Transverse colon (tissue), 4 donors: ENCODE measurements at regions not wholly inside any gene's neighbourhood (a gene's known extent, or its start where the extent isn't known, plus 50 kb on each side); places are given as distances from the start of the nearest gene placed in this dataset.

Experiments used
- EP300 ChIP-seq: sonication (generic); formaldehyde crosslinking; IDR thresholded peaks from one replicate; pipeline ENCODE4 v1.6.1; 2017; ENCODE audit warnings: antibody characterized with exemption, low read depth
- POLR2AphosphoS5 ChIP-seq, 3 donors: sonication (generic); formaldehyde crosslinking; IDR thresholded peaks; one replicate each; pipeline ENCODE4 v1.6.1; 2016; ENCODE audit warnings: antibody characterized with exemption in 3 of 3
- TF ChIP-seq, protein P1 (sequence below), 5 experiments: fragments of 200-600 bp in 3 of 5; fragments of 450-650 bp in 2 of 5; sonication (generic) in 3 of 5; IDR thresholded peaks; 1 replicate in 2 of 5; 2 replicates in 3 of 5; pipeline ENCODE4 v1.5.1; 2016 to 2017; ENCODE audit warnings: antibody characterized with exemption in 5 of 5, inconsistent platforms in 3 of 5, mild to moderate bottlenecking in 2 of 5, moderate library complexity in 1 of 5

DNA sequence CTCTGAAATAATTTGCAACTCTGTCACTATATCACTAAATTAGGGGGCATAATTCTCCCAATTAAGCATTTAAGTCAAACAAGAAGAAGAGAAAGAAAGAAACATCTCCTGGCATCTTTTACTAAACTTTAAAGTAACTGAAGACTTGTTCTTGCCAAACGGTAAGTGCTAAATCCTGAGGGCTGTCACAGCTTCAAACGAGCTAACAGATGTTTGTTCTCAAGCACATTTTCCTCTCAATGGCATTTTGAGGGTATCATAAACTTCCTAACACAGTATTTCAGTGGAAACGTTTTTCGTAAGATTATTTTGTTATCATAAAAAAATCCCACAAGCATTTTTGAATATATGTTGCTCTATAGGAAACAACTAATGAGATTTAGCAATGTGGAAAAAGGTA, 169.5 kb upstream of the TAS2R1 start:
- TF ChIP-seq POLR2AphosphoS5 (IDR thresholded peaks at IDR 0.05): no peak
- TF ChIP-seq, protein P1, sequence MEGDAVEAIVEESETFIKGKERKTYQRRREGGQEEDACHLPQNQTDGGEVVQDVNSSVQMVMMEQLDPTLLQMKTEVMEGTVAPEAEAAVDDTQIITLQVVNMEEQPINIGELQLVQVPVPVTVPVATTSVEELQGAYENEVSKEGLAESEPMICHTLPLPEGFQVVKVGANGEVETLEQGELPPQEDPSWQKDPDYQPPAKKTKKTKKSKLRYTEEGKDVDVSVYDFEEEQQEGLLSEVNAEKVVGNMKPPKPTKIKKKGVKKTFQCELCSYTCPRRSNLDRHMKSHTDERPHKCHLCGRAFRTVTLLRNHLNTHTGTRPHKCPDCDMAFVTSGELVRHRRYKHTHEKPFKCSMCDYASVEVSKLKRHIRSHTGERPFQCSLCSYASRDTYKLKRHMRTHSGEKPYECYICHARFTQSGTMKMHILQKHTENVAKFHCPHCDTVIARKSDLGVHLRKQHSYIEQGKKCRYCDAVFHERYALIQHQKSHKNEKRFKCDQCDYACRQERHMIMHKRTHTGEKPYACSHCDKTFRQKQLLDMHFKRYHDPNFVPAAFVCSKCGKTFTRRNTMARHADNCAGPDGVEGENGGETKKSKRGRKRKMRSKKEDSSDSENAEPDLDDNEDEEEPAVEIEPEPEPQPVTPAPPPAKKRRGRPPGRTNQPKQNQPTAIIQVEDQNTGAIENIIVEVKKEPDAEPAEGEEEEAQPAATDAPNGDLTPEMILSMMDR (IDR thresholded peaks at IDR 0.05): no peak
- TF ChIP-seq EP300: no peak
